Type B pancreatic cell (in vitro differentiated cells): ENCODE measurements at regions not wholly inside any gene's neighbourhood (a gene's known extent, or its start where the extent isn't known, plus 50 kb on each side); places are given as distances from the start of the nearest gene placed in this dataset.

Source experiments
- DNase-seq: peaks from one replicate; pipeline ENCODE4 v3.0.0; 2021; ENCODE audit warnings: mixed read lengths; ENCODE audit not compliant: unreplicated experiment; ENCODE audit errors: extremely low spot score
- H3K27ac Mint-ChIP-seq: 2 replicates; pipeline ENCODE4 v1.8.0; 2021; ENCODE audit warnings: mild to moderate bottlenecking, mixed read lengths
- H3K27me3 Mint-ChIP-seq: 2 replicates; pipeline ENCODE4 v1.8.0; 2021; ENCODE audit warnings: mixed read lengths
- H3K36me3 Mint-ChIP-seq: 2 replicates; pipeline ENCODE4 v1.8.0; 2021; ENCODE audit warnings: mixed read lengths
- H3K4me1 Mint-ChIP-seq: one replicate; pipeline ENCODE4 v1.8.0; 2021; ENCODE audit warnings: mixed read lengths; ENCODE audit not compliant: unreplicated experiment
- H3K4me3 Mint-ChIP-seq: 2 replicates; pipeline ENCODE4 v1.8.0; 2021; ENCODE audit warnings: mild to moderate bottlenecking, mixed read lengths
- H3K9me3 Mint-ChIP-seq: 2 replicates; pipeline ENCODE4 v1.8.0; 2021; ENCODE audit warnings: mixed read lengths
- TF ChIP-seq, protein P1 (sequence below): fragments of 200-600 bp; sonication (generic); conservative IDR thresholded peaks from 2 replicates; pipeline ENCODE4 v1.5.0; 2021; ENCODE audit warnings: antibody characterized with exemption, mild to moderate bottlenecking

DNA sequence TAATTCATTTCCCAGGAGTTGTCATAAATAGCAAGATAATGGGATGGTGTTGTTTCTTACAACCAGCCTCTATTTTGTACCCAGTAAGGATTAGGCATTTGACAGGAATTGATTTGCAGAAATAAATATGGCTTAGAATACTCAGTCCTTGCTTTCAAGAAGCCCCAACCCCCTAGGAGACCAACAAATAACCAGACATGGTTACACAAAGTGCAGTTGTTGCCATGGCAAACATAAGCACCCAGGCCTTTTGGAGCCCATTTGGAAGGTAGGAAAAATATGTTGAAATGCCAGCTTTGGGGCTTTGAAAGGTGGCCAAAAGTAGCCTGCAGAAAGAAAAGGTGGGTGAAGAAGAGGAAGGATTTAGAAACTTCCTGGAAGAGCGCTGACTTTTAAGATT is 397.5 kb downstream of the CDC14C start:
- DNase-seq = no peak
- Mint-ChIP-seq H3K4me1 (no peaks in the 10 kb centered on the region), H3K9me3 (no peaks in the 10 kb centered on the region), H3K27me3 (no peaks in the 10 kb centered on the region), H3K4me3 (no peak overlapping the region), H3K36me3 (no peaks in the 10 kb centered on the region), H3K27ac (no peak overlapping the region)
- TF ChIP-seq, protein P1, sequence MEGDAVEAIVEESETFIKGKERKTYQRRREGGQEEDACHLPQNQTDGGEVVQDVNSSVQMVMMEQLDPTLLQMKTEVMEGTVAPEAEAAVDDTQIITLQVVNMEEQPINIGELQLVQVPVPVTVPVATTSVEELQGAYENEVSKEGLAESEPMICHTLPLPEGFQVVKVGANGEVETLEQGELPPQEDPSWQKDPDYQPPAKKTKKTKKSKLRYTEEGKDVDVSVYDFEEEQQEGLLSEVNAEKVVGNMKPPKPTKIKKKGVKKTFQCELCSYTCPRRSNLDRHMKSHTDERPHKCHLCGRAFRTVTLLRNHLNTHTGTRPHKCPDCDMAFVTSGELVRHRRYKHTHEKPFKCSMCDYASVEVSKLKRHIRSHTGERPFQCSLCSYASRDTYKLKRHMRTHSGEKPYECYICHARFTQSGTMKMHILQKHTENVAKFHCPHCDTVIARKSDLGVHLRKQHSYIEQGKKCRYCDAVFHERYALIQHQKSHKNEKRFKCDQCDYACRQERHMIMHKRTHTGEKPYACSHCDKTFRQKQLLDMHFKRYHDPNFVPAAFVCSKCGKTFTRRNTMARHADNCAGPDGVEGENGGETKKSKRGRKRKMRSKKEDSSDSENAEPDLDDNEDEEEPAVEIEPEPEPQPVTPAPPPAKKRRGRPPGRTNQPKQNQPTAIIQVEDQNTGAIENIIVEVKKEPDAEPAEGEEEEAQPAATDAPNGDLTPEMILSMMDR = no peak

DNA sequence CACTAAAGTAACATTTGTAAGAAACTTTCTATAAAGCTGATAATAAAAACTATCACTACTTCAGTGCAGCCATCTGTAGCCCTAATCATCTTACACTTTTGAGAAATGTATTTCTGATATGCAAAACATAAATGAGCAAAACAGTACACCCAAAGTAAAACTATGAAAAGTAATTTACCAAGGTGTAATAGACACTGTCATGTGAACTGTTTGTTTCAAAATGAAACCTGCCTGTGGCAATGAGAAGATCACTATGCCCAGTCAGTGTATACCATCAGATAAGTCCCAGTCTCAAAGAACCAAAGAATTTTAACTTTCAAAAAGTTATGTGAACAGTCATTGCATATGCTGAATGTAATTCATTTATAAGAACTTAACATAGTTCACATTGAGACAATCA is 398.1 kb downstream of the CDC14C start:
- TF ChIP-seq, protein P1 = no peak
- H3K27me3 Mint-ChIP-seq = no peaks in the 10 kb centered on the region
- no peaks in the 10 kb centered on the region for H3K36me3 Mint-ChIP-seq
- DNase-seq = no peak
- no peak overlapping the region for H3K4me3 Mint-ChIP-seq
- H3K27ac Mint-ChIP-seq = no peak overlapping the region
- H3K9me3 Mint-ChIP-seq = no peaks in the 10 kb centered on the region
- H3K4me1 Mint-ChIP-seq = no peaks in the 10 kb centered on the region

DNA sequence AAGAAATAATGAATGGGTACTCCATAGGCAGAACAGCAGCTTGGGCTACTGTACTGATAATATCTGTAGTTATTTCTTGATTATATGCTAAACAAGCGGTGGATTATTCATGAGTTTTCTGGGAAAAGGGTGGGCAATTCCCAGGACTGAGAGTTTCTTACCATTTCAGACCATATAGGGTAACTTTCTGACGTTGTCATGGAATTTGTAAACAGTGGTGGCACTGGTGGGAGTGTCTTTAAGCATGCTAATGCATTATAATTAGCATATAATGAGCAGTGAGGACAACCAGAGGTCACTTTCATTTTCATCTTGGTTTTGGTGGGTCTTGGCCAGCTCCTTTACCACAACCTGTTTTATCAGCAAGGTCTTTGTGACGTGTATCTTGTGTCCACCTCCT is 399.7 kb downstream of the CDC14C start:
- H3K27ac Mint-ChIP-seq = no peak overlapping the region
- no peak for DNase-seq

DNA sequence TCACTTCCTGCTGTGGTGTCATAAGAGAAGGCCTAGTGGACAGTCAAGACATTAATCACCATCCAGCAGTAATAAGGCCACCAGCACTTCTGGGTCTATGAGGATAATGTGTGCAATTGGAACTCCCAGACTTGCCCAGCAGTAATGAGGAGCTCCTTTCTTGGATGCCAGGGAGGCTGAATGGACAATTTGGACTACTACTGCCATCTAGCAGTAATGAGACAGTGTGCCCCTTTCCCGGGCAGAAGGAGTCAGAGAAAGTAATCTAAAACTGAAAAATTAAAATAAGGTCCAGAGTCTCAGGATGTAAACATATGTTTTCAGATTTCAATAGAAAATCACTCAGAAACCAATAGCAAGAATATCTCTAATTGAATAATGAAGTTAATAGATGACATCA is 400.4 kb downstream of the CDC14C start:
- no peak overlapping the region for H3K27ac Mint-ChIP-seq
- no peaks in the 10 kb centered on the region for H3K36me3 Mint-ChIP-seq
- no peak overlapping the region for H3K4me3 Mint-ChIP-seq
- no peak for DNase-seq
- no peaks in the 10 kb centered on the region for H3K9me3 Mint-ChIP-seq
- TF ChIP-seq, protein P1 = no peak
- H3K27me3 Mint-ChIP-seq = no peaks in the 10 kb centered on the region
- H3K4me1 Mint-ChIP-seq = no peaks in the 10 kb centered on the region

More for the DNA sequence above, 399.7 kb downstream of the CDC14C start:
- H3K9me3 Mint-ChIP-seq = no peaks in the 10 kb centered on the region
- no peaks in the 10 kb centered on the region for H3K27me3 Mint-ChIP-seq
- TF ChIP-seq, protein P1 = no peak
- no peak overlapping the region for H3K4me3 Mint-ChIP-seq
- no peaks in the 10 kb centered on the region for H3K4me1 Mint-ChIP-seq
- H3K36me3 Mint-ChIP-seq = no peaks in the 10 kb centered on the region

DNA sequence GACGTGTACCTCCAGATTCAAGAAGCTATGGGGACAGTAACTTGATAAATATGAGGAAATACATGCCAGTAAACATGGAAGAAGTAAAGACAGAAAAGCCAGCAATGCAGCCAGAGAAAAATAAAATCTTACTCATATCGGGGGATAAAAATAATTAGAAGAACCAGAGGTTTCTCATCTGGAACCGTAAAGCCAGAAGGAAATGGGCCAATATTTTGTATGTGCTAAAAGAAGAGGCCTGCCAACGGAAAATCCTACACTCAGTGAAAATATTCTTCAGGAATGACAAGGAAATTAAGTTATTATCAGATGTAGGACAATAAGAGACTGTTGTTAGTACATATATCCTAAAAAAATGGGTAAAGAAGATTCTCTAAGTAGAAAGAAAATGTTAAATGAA is 401.2 kb downstream of the CDC14C start:
- no peaks in the 10 kb centered on the region for H3K4me1 Mint-ChIP-seq
- TF ChIP-seq, protein P1 = no peak
- no peak for DNase-seq
- no peak overlapping the region for H3K4me3 Mint-ChIP-seq
- H3K36me3 Mint-ChIP-seq = no peaks in the 10 kb centered on the region
- H3K27me3 Mint-ChIP-seq = no peaks in the 10 kb centered on the region
- no peaks in the 10 kb centered on the region for H3K9me3 Mint-ChIP-seq
- H3K27ac Mint-ChIP-seq = no peak overlapping the region

DNA sequence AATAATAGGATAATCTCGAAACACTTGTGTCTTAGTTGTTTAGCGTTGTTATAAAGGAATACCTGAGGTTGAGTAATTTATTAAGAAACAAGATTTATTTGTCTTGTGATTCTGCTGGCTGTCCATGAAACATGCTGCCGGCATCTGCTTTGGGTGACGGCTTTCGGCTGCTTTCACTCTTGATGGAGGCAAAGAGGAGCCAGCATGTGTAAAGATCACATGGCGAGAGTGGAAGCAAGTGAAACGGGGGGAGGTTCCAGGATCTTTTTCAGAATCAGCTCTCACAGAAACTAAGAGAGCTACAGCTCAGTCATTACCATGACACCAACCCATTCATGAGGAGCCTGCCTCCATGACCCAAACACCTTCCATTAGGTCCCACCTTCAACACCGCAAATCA is 402.8 kb downstream of the CDC14C start:
- no peak for DNase-seq
- H3K27ac Mint-ChIP-seq = no peak overlapping the region
- TF ChIP-seq, protein P1 = no peak
- no peaks in the 10 kb centered on the region for H3K4me1 Mint-ChIP-seq
- no peak overlapping the region for H3K4me3 Mint-ChIP-seq
- H3K27me3 Mint-ChIP-seq = no peaks in the 10 kb centered on the region
- H3K36me3 Mint-ChIP-seq = no peaks in the 10 kb centered on the region
- H3K9me3 Mint-ChIP-seq = no peaks in the 10 kb centered on the region
